ENCODE measurements at regions not wholly inside any gene's neighbourhood (a gene's known extent, or its start where the extent isn't known, plus 50 kb on each side); places are given as distances from the start of the nearest gene placed in this dataset.

- DNase-seq (ENCODE audit: low spot score in 2 of 2), result no peak
- intact Hi-C loops (cut with DNase I; ENCODE audit: low total_unique reads), result no loop called here
- TF ChIP-seq POLR2A (IDR thresholded peaks at IDR 0.05), result no peak
- TF ChIP-seq CTCF (IDR thresholded peaks at IDR 0.05), result no peak
- H3K4me3 ChIP-seq (ENCODE audit: low read depth, poor library complexity, severe bottlenecking), result no peak overlapping the region
- 40 to 65% methylated on average over 1 of the region's 1 CpG for WGBS, 2 donors
These were observed 610.4 kb downstream of the MED13L start for GRCh38 chr12:115667116-115667515.

- TF ChIP-seq POLR2A (IDR thresholded peaks at IDR 0.05), result no peak
- TF ChIP-seq CTCF (IDR thresholded peaks at IDR 0.05), result no peak
- DNase-seq (ENCODE audit: low spot score in 2 of 2), result no peak
- H3K4me3 ChIP-seq (ENCODE audit: low read depth, poor library complexity, severe bottlenecking), result no peak overlapping the region
- intact Hi-C loops (cut with DNase I; ENCODE audit: low total_unique reads), result no loop called here
These were observed 611.3 kb downstream of the MED13L start for GRCh38 chr12:115666168-115666567.

- intact Hi-C loops (cut with DNase I; ENCODE audit: low total_unique reads), result no loop called here
- H3K4me3 ChIP-seq (ENCODE audit: low read depth, poor library complexity, severe bottlenecking), result no peak overlapping the region
- DNase-seq (ENCODE audit: low spot score in 2 of 2), result no peak
- TF ChIP-seq POLR2A (IDR thresholded peaks at IDR 0.05), result no peak
- no peak for TF ChIP-seq CTCF (IDR thresholded peaks at IDR 0.05)
- WGBS, 2 donors, result 36 to 37% methylated on average over 2 of the region's 2 CpGs
These were observed 616.4 kb downstream of the MED13L start for GRCh38 chr12:115661112-115661511.

- H3K4me3 ChIP-seq (ENCODE audit: low read depth, poor library complexity, severe bottlenecking), result no peak overlapping the region
- TF ChIP-seq CTCF (IDR thresholded peaks at IDR 0.05), result no peak
- TF ChIP-seq POLR2A (IDR thresholded peaks at IDR 0.05), result no peak
- peak in 1 of 2 donors; percentile 18 for DNase-seq (ENCODE audit: low spot score in 2 of 2)
- intact Hi-C loops (cut with DNase I; ENCODE audit: low total_unique reads), result no loop called here
- 32 to 37% methylated on average over 10 of the region's 10 CpGs for WGBS, 2 donors
These were observed 617.2 kb downstream of the MED13L start for GRCh38 chr12:115660211-115660805.

GRCh38 chr12:115659422-115659821, 618.1 kb downstream of the MED13L start:
- intact Hi-C loops (cut with DNase I; ENCODE audit: low total_unique reads), result no loop called here
- no peak for DNase-seq (ENCODE audit: low spot score in 2 of 2)
- H3K4me3 ChIP-seq (ENCODE audit: low read depth, poor library complexity, severe bottlenecking), result no peak overlapping the region
- WGBS, 2 donors, result 76 to 78% methylated on average over 4 of the region's 4 CpGs
- no peak for TF ChIP-seq POLR2A (IDR thresholded peaks at IDR 0.05)

- no peak for DNase-seq (ENCODE audit: low spot score in 2 of 2)
- no peak overlapping the region for H3K4me3 ChIP-seq (ENCODE audit: low read depth, poor library complexity, severe bottlenecking)
- no peak for TF ChIP-seq POLR2A (IDR thresholded peaks at IDR 0.05)
- intact Hi-C loops (cut with DNase I; ENCODE audit: low total_unique reads), result no loop called here
- WGBS, 2 donors, result 66 to 75% methylated on average over 6 to 7 of the region's 7 CpGs
These were observed 620.1 kb downstream of the MED13L start for GRCh38 chr12:115657081-115658013.

All from lower leg skin (tissue), 4 donors.